NCI-H446 treated with DMSO at 0.1 percent for 48 hours (cell line): ENCODE measurements at regions not wholly inside any gene's neighbourhood (a gene's known extent, or its start where the extent isn't known, plus 50 kb on each side); places are given as distances from the start of the nearest gene placed in this dataset.
A peak's percentile ranks its signal among the peaks of the same experiment; 100 is the strongest.

Source experiments
- DNase-seq: peaks from one replicate; lab custom pipeline; 2025; lab: John Stamatoyannopoulos, UW

- DNase-seq: no peak
Measured at GRCh38 chr2:145021962-145022665, 502.2 kb upstream of the ZEB2 start.

- no peak for DNase-seq
Measured at GRCh38 chr2:145020694-145021093, 500.8 kb upstream of the ZEB2 start.

- DNase-seq: no peak
Measured at GRCh38 chr2:145020139-145020538, 500.2 kb upstream of the ZEB2 start.

- DNase-seq: no peak
Measured at GRCh38 chr2:145018502-145018901, 498.6 kb upstream of the ZEB2 start.

GRCh38 chr2:145017149-145017548 lies 497.2 kb upstream of the ZEB2 start:
- DNase-seq: no peak

- DNase-seq: peak; percentile 3
Measured at GRCh38 chr2:145016711-145017110, 496.8 kb upstream of the ZEB2 start.

GRCh38 chr2:145015561-145015960 lies 495.6 kb upstream of the ZEB2 start:
- no peak for DNase-seq

- no peak for DNase-seq
Measured at GRCh38 chr2:145012806-145013205, 492.9 kb upstream of the ZEB2 start.

GRCh38 chr2:145012214-145012670 lies 492.3 kb upstream of the ZEB2 start:
- DNase-seq: no peak

- DNase-seq: no peak
Measured at GRCh38 chr2:145010635-145011034, 490.7 kb upstream of the ZEB2 start.

GRCh38 chr2:145007960-145008263 lies 488.0 kb upstream of the ZEB2 start:
- DNase-seq: no peak

GRCh38 chr2:145007093-145007959 lies 487.4 kb upstream of the ZEB2 start:
- DNase-seq: peak; percentile 71

GRCh38 chr2:145002624-145003023 lies 482.7 kb upstream of the ZEB2 start:
- DNase-seq: no peak

- DNase-seq: no peak
Measured at GRCh38 chr2:145000376-145000775, 480.5 kb upstream of the ZEB2 start.

GRCh38 chr2:144999936-145000335 lies 480.0 kb upstream of the ZEB2 start:
- no peak for DNase-seq

GRCh38 chr2:144999071-144999875 lies 479.4 kb upstream of the ZEB2 start:
- DNase-seq: no peak

- DNase-seq: no peak
Measured at GRCh38 chr2:144998435-144998834, 478.5 kb upstream of the ZEB2 start.

GRCh38 chr2:144996225-144996795 lies 476.4 kb upstream of the ZEB2 start:
- no peak for DNase-seq

GRCh38 chr2:144995482-144995881 lies 475.6 kb upstream of the ZEB2 start:
- no peak for DNase-seq

- no peak for DNase-seq
Measured at GRCh38 chr2:144990661-144991060, 470.7 kb upstream of the ZEB2 start.

- DNase-seq: no peak
Measured at GRCh38 chr2:144989579-144990270, 469.8 kb upstream of the ZEB2 start.

GRCh38 chr2:144988591-144988990 lies 468.7 kb upstream of the ZEB2 start:
- DNase-seq: no peak
